ENCODE measurements at regions not wholly inside any gene's neighbourhood (a gene's known extent, or its start where the extent isn't known, plus 50 kb on each side); places are given as distances from the start of the nearest gene placed in this dataset.

GRCh38 chr6:170030284-170030815, 260.5 kb downstream of the DLL1 start:
- DNase-seq (ENCODE audit: low spot score) = no peak

- DNase-seq (ENCODE audit: low spot score) = no peak
Measured at GRCh38 chr6:170029416-170030283, 261.2 kb downstream of the DLL1 start.

GRCh38 chr6:170028629-170029345, 262.1 kb downstream of the DLL1 start:
- DNase-seq (ENCODE audit: low spot score) = no peak

- DNase-seq (ENCODE audit: low spot score) = no peak
Measured at GRCh38 chr6:170027647-170028043, 263.2 kb downstream of the DLL1 start.

GRCh38 chr6:170026751-170027646, 263.9 kb downstream of the DLL1 start:
- DNase-seq (ENCODE audit: low spot score) = no peak

- DNase-seq (ENCODE audit: low spot score) = no peak
Measured at GRCh38 chr6:170025935-170026750, 264.7 kb downstream of the DLL1 start.

- DNase-seq (ENCODE audit: low spot score) = no peak
Measured at GRCh38 chr6:170025341-170025911, 265.5 kb downstream of the DLL1 start.

GRCh38 chr6:170024940-170025339, 265.9 kb downstream of the DLL1 start:
- no peak for DNase-seq (ENCODE audit: low spot score)

GRCh38 chr6:170023620-170024521, 267.0 kb downstream of the DLL1 start:
- DNase-seq (ENCODE audit: low spot score) = no peak

- DNase-seq (ENCODE audit: low spot score) = no peak
Measured at GRCh38 chr6:170022827-170023619, 267.9 kb downstream of the DLL1 start.

- no peak for DNase-seq (ENCODE audit: low spot score)
Measured at GRCh38 chr6:170022291-170022722, 268.6 kb downstream of the DLL1 start.

- no peak for DNase-seq (ENCODE audit: low spot score)
Measured at GRCh38 chr6:170021579-170021978, 269.3 kb downstream of the DLL1 start.

GRCh38 chr6:170019818-170020583, 268.6 kb downstream of the ERMARD start:
- DNase-seq (ENCODE audit: low spot score) = no peak

- no peak for DNase-seq (ENCODE audit: low spot score)
Measured at GRCh38 chr6:170018936-170019817, 267.8 kb downstream of the ERMARD start.

GRCh38 chr6:170018422-170018935, 267.1 kb downstream of the ERMARD start:
- no peak for DNase-seq (ENCODE audit: low spot score)

GRCh38 chr6:170017603-170018320, 266.3 kb downstream of the ERMARD start:
- DNase-seq (ENCODE audit: low spot score) = no peak

All from CD4-positive, alpha-beta T cell treated with Interleukin-15 for 4 hours (primary cell).